Transverse colon (tissue), 4 donors: ENCODE measurements at regions not wholly inside any gene's neighbourhood (a gene's known extent, or its start where the extent isn't known, plus 50 kb on each side); places are given as distances from the start of the nearest gene placed in this dataset.

Source experiments
- DNase-seq: peaks from one replicate; pipeline ENCODE4 v3.0.0-alpha.2; 2019
- H3K27ac ChIP-seq, 4 donors: fragments of 200-600 bp; sonication (generic); 2 replicates each; pipeline ENCODE4 v1.5.1; 2016 to 2018; ENCODE audit warnings: inconsistent platforms in 4 of 4
- H3K27me3 ChIP-seq: fragments of 200-600 bp; sonication (generic); 2 replicates; pipeline ENCODE4 v1.5.1; 2017; ENCODE audit warnings: inconsistent platforms
- H3K36me3 ChIP-seq, 4 donors: fragments of 200-600 bp; sonication (generic); 2 replicates each; pipeline ENCODE4 v1.5.1; 2017 to 2019; ENCODE audit warnings: inconsistent platforms in 4 of 4
- H3K4me1 ChIP-seq, 4 donors: fragments of 200-600 bp; sonication (generic); 2 replicates each; pipeline ENCODE4 v1.5.1; 2017 to 2020; ENCODE audit warnings: inconsistent platforms in 4 of 4
- H3K4me3 ChIP-seq, 4 donors: fragments of 200-600 bp; sonication (generic); 1 replicate in 1 of 4; 2 replicates in 3 of 4; pipeline versions ENCODE4 v1.5.1 to v1.6.1; 2017 to 2019; ENCODE audit warnings: inconsistent platforms in 4 of 4
- H3K9me3 ChIP-seq, 2 donors: fragments of 200-600 bp; sonication (generic); 2 replicates each; pipeline ENCODE4 v1.5.1; 2017 to 2019; ENCODE audit warnings: inconsistent platforms in 2 of 2
- CTCF ChIP-seq, 5 experiments: fragments of 200-600 bp in 3 of 5; fragments of 450-650 bp in 2 of 5; sonication (generic) in 3 of 5; IDR thresholded peaks; 1 replicate in 2 of 5; 2 replicates in 3 of 5; pipeline ENCODE4 v1.5.1; 2016 to 2017; ENCODE audit warnings: antibody characterized with exemption in 5 of 5, inconsistent platforms in 3 of 5, mild to moderate bottlenecking in 2 of 5, moderate library complexity in 1 of 5
- EP300 ChIP-seq: sonication (generic); formaldehyde crosslinking; IDR thresholded peaks from one replicate; pipeline ENCODE4 v1.6.1; 2017; ENCODE audit warnings: antibody characterized with exemption, low read depth
- POLR2A ChIP-seq: fragments of 450-650 bp; IDR thresholded peaks from one replicate; pipeline ENCODE4 v1.6.1; 2016; ENCODE audit warnings: antibody characterized with exemption, mild to moderate bottlenecking, moderate library complexity
- POLR2AphosphoS5 ChIP-seq, 3 donors: sonication (generic); formaldehyde crosslinking; IDR thresholded peaks; one replicate each; pipeline ENCODE4 v1.6.1; 2016; ENCODE audit warnings: antibody characterized with exemption in 3 of 3
- WGBS, 2 donors: methylation state at CpG; one replicate each; pipeline ENCODE4 v1.1.5; 2018; ENCODE audit warnings: low coverage in 1 of 2; 5-methylcytosine and 5-hydroxymethylcytosine counted together
- in situ Hi-C, 4 donors: fragments of 200-750 bp; cut with MboI; loops; one replicate each; pipeline versions ENCODE4 v1.15.0 to v1.15.1; 2017; ENCODE audit warnings: low sequenced_read_pairs in 3 of 4, low pct_ligation_motif_present in 1 of 4, low pct_unique_long_range_greater_than_20kb in 1 of 4
- intact Hi-C: fragments of 100-400 bp; cut with DNase I; formaldehyde crosslinking; loops from one replicate; pipeline ENCODE4 v1.15.1; 2023; ENCODE audit warnings: low total_unique reads

DNA sequence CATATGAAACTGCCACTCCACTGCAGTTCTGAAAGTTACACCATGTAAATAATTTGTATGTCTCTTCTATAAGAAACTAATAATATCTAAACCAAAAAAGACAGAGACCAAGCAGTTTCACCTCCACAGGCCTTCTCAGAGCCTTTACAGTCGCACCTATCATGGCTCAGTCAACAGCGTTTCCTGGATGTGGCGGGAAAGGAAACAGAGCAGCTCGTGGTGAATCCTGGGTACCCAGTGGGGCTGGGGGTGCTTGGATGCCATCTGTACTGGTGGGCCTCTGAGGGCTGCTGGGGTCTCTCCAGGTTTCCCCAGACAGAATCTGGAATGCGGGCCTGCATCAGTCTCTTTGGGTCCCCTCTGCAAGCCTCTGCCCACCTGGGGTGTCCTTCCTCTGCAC is 100.2 kb upstream of the CASZ1 start:
- WGBS, 2 donors, result 67 to 75% methylated on average over 1 to 5 of the region's 5 CpGs
- H3K4me1 ChIP-seq, result peaks cover 0 to 12% (median 11%) of the 10 kb centered on the region in 4 donors
- H3K27me3 ChIP-seq, result peaks cover 17% of the 10 kb centered on the region
- DNase-seq, result no peak
- H3K4me3 ChIP-seq, result no peak overlapping the region
- intact Hi-C loops (no loop called here), in situ Hi-C loops (no loop called here)
- no peaks in the 10 kb centered on the region for H3K36me3 ChIP-seq
- H3K9me3 ChIP-seq, result no peaks in the 10 kb centered on the region
- no peak overlapping the region for H3K27ac ChIP-seq
- TF ChIP-seq CTCF (IDR thresholded peaks at IDR 0.05) (no peak), EP300 (no peak), POLR2A (no peak), POLR2AphosphoS5 (IDR thresholded peaks at IDR 0.05) (no peak)

- TF ChIP-seq POLR2A (no peak), EP300 (no peak), CTCF (IDR thresholded peaks at IDR 0.05) (no peak), POLR2AphosphoS5 (IDR thresholded peaks at IDR 0.05) (no peak)
- H3K9me3 ChIP-seq, result no peaks in the 10 kb centered on the region
- H3K36me3 ChIP-seq, result no peaks in the 10 kb centered on the region
- H3K27me3 ChIP-seq, result peaks cover 11% of the 10 kb centered on the region
- in situ Hi-C loops (no loop called here), intact Hi-C loops (no loop called here)
- DNase-seq, result no peak
- H3K4me1 ChIP-seq, result peaks cover 0 to 13% (median 11%) of the 10 kb centered on the region in 4 donors
- whole genome bisulfite sequencing, 2 donors, result 65 to 88% methylated on average over 4 to 13 of the region's 13 CpGs
- H3K27ac ChIP-seq, result no peak overlapping the region
- no peak overlapping the region for H3K4me3 ChIP-seq
These were observed 101.0 kb upstream of the CASZ1 start for GRCh38 chr1:10897321-10897980.

DNA sequence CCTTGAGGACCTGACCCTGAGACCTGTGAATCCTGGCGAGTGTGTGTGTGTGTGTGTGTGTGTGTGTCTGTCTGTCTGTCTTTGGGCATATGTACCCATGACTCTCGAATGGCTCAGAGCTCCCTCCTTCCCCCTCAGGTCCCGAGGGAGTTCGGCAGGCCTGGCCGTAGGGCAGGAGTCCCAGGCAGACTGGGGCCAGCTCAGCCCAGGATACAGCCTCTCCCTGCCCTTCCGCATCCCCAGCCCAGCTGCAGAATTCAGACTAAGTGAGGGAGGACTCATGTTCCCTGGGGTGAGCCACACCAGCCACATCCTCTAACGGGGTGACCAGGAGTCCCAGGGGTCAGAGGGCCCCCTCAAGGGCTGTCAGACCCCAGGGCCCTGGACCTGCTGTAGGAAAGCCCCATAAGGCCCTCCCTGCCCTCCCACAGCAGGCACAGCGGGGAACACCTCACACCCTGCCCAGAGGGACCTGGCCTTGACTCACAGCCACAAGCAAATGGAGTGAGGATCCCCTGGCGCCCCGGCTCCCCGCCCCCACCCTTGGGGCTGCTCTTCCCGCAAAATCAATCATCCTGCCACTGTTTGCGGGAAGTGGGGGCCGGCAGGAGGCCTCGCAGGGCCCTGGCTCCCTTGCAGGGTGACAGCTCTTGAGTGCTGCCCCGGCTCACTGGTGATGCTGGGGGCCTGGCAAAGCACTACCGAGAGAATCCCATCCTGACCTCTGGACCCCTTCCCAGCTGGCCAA is 101.7 kb upstream of the CASZ1 start:
- intact Hi-C loops (no loop called here), in situ Hi-C loops (no loop called here)
- TF ChIP-seq POLR2AphosphoS5 (IDR thresholded peaks at IDR 0.05) (no peak), EP300 (no peak), CTCF (IDR thresholded peaks at IDR 0.05) (no peak), POLR2A (no peak)
- H3K27me3 ChIP-seq, result peaks cover 7% of the 10 kb centered on the region
- WGBS, 2 donors, result 62 to 90% methylated on average over 2 to 15 of the region's 17 CpGs
- no peaks in the 10 kb centered on the region for H3K9me3 ChIP-seq
- H3K4me1 ChIP-seq, result peaks cover 0 to 13% (median 11%) of the 10 kb centered on the region in 4 donors
- no peak for DNase-seq
- H3K36me3 ChIP-seq, result no peaks in the 10 kb centered on the region
- H3K4me3 ChIP-seq, result no peak overlapping the region
- H3K27ac ChIP-seq, result no peak overlapping the region

GRCh38 chr1:10898921-10899320 is 102.5 kb upstream of the CASZ1 start:
- no peak for DNase-seq
- TF ChIP-seq POLR2A (no peak), EP300 (no peak), POLR2AphosphoS5 (IDR thresholded peaks at IDR 0.05) (no peak), CTCF (IDR thresholded peaks at IDR 0.05) (no peak)
- Histone ChIP-seq H3K36me3 (no peaks in the 10 kb centered on the region), H3K27ac (no peak overlapping the region), H3K4me1 (peaks cover 0 to 13% (median 11%) of the 10 kb centered on the region in 4 donors), H3K4me3 (no peak overlapping the region), H3K9me3 (no peaks in the 10 kb centered on the region), H3K27me3 (peaks cover 5% of the 10 kb centered on the region)
- 85 to 86% methylated on average over 4 to 9 of the region's 9 CpGs for WGBS, 2 donors
- in situ Hi-C loops, result no loop called here
- intact Hi-C loops, result no loop called here
